GM12875 (cell line): ENCODE measurements at regions not wholly inside any gene's neighbourhood (a gene's known extent, or its start where the extent isn't known, plus 50 kb on each side); places are given as distances from the start of the nearest gene placed in this dataset.

Source experiments
- H3K4me3 ChIP-seq: one replicate; pipeline ENCODE4 v1.5.1; 2011; ENCODE audit warnings: low read depth, low read length, control low read depth
- CTCF ChIP-seq: IDR thresholded peaks from 2 replicates; pipeline ENCODE4 v1.5.1; 2011; ENCODE audit warnings: low read depth, mild to moderate bottlenecking, control low read depth, inconsistent platforms, low read length, moderate library complexity, borderline replicate concordance; ENCODE audit not compliant: insufficient read depth

- no peak for TF ChIP-seq CTCF
- no peak overlapping the region for H3K4me3 ChIP-seq
Observed at GRCh38 chrX:14274691-14275090, 245.0 kb upstream of the GEMIN8 start.

- no peak for TF ChIP-seq CTCF
- no peak overlapping the region for H3K4me3 ChIP-seq
Observed at GRCh38 chrX:14267216-14267615, 237.5 kb upstream of the GEMIN8 start.

- H3K4me3 ChIP-seq = no peak overlapping the region
- no peak for TF ChIP-seq CTCF
Observed at GRCh38 chrX:14266705-14267104, 237.0 kb upstream of the GEMIN8 start.

- TF ChIP-seq CTCF = no peak
Observed at GRCh38 chrX:14243823-14244222, 214.1 kb upstream of the GEMIN8 start.

GRCh38 chrX:14235004-14235403, 205.3 kb upstream of the GEMIN8 start:
- TF ChIP-seq CTCF = no peak
- H3K4me3 ChIP-seq = no peak overlapping the region

More at GRCh38 chrX:14243823-14244222, 214.1 kb upstream of the GEMIN8 start:
- no peak overlapping the region for H3K4me3 ChIP-seq

- H3K4me3 ChIP-seq = no peak overlapping the region
- TF ChIP-seq CTCF = no peak
Observed at GRCh38 chrX:14232688-14233087, 203.0 kb upstream of the GEMIN8 start.

- no peak overlapping the region for H3K4me3 ChIP-seq
- no peak for TF ChIP-seq CTCF
Observed at GRCh38 chrX:14228611-14229010, 198.9 kb upstream of the GEMIN8 start.
